DMS 273 (cell line): ENCODE measurements at regions not wholly inside any gene's neighbourhood (a gene's known extent, or its start where the extent isn't known, plus 50 kb on each side); places are given as distances from the start of the nearest gene placed in this dataset.

Experiments
- DNase-seq: peaks from one replicate; lab custom pipeline; 2025; ENCODE audit not compliant: unreplicated experiment; lab: John Stamatoyannopoulos, UW

GRCh38 chr14:65222440-65222858 is 120.1 kb upstream of the MAX start:
- DNase-seq, result peak; percentile 62

DNA sequence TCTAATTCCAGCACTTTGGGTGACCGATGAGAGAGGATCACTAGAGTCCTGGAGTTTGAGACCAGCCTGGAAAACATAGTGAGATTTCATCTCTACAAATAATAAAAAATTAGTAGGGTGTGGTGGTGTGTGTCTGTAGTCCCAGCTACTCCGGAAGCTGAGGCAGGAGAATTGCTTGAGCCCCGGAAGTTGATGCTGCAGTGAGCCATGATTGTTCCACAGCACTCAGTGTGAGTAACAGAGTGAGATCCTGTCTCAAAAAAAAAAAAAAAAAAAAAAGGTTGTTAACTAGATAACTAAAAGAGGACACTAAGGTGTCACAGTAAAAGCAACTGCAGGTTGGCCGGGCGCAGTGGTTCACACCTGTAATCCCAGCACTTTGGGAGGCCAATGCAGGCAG is 121.3 kb upstream of the MAX start:
- DNase-seq, result no peak

DNA sequence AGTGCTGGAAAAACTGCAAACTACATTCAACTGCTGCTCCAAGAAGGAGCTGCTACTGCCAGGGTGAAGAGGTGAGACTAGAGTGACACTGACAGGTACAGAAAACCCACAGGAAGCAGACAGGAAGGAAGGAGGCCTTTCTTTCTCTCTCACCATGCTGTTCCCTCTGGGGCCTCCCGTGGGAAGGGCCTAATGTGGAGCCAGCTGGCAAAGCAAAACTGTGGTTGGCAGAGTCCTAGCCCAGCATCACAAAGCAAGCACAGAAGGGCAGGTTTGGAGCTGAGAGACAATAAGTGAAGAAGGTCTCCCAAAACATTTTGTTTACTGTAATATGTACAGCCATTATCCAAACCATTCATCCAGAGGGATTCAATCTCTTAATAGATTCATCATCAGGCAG is 122.5 kb upstream of the MAX start:
- peak; percentile 77 for DNase-seq

DNA sequence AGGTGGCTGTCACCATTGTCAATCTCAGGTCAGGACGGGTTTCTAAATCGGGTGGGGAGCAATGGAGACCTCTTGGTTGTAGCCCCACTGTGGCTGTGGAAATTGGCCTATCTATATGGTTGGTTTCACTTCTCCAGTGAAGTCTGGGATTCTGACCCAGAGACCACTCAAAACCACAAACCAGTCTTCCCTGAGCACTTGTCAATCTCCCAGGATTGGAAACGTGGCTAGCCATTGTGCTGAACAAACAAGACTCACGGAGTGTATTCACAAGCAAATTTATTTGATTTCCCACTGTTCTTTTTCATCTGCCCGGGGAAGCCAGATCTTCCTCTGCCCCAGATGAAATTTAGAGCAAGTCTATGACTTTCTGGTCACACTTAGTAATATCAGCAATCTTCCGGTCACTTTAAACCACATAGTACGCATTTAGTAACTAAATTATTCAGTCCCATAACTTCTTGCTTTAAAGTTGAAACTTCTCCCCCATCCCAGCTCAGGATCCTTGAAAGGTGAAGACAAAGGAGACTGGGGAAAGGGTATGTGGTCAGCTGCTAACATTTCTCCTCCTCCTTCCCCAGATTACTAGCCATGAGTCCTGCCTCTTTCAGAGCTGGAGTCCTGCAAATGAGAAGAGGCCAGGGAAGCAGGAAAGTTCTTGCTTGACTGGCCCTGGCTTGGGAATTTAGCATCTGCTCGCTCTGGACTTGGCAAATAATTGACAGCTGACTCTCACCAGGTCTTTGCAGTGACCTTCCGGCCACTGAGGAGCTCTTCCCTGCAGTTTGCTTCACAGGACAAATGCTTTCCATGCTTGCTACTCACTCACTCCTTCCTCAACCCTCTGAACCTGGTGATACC is 123.2 kb upstream of the MAX start:
- no peak for DNase-seq

- no peak for DNase-seq
These were observed 124.7 kb upstream of the MAX start for GRCh38 chr14:65226824-65227604.

GRCh38 chr14:65228436-65228835 is 126.1 kb upstream of the MAX start:
- no peak for DNase-seq

DNA sequence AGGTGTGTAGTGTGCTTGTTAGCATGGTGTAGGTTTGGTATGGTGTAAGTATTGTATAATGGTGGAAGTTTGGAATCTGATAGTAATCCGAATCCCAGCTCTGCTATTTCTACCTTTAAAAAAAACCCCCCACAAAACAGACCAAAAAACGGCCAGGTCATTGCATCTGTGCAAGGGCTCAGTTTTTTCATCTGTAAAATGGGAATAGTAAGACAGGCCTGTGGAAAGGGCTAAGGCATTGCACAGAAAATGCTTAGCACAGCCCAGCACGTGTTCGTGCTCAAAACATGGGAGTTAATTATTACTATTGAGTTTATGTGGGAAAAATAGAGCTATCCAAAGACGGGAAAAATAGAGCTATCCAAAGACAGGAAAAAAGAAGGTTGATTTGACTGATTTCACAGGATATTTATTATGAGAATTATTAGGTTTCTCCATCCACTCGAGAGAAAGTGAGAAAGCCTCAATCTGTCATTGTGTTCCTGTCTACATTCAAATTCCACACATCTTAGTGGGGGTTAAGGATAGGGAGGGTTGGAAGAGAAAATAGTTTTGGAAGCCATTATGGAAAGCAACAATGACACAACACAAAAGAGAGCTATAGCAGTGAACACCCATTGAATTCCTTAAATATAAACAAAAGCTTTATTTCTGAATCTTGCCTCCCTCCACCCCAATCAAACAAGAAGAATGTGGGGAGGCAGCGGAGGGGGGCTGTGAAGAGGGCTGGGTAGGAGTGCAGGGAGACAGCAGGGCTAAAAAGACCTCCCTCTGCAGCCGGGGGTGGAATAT is 126.8 kb upstream of the MAX start:
- no peak for DNase-seq

DNA sequence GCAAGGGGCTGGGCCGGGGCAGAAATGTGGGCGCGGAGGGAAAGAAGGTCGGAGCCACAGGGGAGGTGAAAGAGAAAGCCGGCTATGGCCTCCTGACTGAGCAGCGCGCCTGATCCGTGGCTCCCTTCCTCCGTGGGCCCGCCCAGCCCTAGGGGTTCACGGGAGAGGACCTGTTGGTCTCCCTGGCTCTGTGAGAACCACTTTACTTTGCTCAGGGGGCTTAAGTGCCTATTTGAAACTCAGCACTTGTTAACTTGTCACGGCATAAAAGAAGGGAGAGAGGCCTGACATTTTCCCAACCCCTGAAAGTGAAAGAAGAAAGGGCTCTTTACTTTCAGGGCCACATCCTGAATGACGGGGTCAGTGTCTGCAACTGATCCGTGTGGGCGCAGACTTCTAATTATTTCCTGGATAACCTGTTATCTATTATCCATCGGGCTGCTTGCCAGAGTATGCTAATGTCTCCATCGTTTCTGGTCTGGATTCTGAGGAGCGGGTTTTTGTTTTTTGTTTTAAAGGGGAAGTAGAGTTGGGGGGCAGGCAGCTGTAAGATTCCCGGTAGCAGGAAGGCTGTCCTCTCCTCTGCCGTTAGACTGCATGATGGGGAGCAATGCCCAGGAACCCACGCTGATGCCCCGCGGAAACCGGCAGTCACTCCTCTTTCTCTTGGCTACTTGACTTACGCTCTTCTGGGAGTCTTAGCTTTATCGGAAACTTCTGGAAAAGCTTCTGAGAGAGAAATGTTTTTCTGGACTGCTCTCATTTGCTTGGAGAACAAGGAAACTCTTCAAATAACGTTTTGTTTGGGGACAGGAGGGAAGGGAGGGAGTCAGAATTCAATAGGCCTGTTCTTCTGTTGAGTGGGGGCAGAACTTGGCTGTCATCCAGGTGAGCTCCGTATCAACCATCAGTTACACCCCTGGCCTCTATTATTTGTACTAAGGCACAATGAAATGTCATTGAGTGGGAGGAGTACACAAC is 127.7 kb upstream of the MAX start:
- peak; percentile 48 for DNase-seq

GRCh38 chr14:65231286-65231980 is 129.1 kb upstream of the MAX start:
- DNase-seq, result no peak

DNA sequence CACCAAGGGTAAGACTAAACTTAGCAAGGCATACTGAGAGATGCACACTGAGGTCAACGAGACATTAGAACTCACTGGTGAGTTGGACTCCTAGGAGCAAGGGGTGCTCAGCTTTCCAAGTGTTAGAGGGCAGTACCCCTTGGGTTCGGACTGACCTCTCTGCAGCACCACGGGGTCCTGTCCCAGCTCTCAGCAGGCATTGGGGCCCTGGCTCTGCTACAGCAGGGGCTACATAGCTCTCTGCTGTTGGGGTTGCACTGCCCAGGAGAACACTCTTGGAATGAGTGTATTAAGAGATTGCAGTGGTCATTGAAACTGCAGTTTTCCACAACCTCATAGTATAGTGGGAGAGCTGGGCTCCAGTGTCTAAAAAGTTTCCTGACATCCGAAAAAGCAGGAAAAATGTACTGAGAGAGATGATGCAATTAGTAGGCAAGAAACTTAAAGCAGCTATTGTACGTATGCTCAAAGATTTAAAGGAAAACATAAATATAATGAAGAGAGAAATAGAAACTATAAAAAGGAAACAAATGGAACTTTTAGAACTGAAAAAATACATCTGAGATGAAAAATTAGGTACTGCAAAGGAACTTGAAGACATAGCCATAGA is 132.5 kb upstream of the MAX start:
- DNase-seq, result no peak

DNA sequence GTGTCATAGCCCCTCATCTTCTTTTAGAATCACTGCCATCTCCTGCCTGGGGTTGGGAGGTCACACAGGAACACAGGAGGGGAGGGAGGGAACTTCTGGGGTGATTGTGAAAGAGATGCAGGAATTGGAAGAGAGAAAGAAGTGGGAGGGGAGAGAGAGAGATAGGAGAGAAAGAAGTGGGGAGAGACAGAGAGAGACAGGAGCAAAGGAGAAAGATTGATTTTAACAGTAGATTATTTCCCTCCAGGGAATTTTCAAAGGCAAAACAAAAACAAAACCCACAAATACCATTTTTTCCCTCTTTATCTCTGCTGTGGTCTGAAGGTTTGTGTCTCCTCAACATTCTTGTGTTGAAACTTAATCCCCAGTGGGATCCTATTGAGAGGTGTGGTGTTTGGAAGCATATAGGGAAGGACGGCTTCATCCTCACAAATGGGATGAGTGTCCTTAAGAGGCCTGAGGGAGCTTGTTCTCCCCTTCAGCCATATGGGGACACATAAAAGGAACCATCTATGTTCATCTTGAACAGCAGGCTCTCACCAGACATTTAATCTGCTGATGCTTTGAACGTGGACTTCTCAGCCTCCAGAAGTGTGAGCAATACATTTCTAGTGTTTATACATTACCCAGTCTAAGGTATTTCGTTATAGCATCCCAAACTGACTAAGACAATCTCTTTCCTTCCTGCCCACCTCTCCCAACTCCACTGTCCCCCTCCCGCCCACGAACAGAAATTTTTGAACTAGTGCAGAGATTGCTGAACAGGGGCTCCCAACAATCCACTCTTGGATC is 134.9 kb upstream of the MAX start:
- no peak for DNase-seq

- no peak for DNase-seq
These were observed 135.6 kb upstream of the MAX start for GRCh38 chr14:65237941-65238340.

GRCh38 chr14:65238456-65238855 is 136.1 kb upstream of the MAX start:
- DNase-seq, result no peak

- no peak for DNase-seq
These were observed 137.0 kb upstream of the MAX start for GRCh38 chr14:65239143-65239937.

GRCh38 chr14:65239938-65240296 is 137.6 kb upstream of the MAX start:
- DNase-seq, result no peak

DNA sequence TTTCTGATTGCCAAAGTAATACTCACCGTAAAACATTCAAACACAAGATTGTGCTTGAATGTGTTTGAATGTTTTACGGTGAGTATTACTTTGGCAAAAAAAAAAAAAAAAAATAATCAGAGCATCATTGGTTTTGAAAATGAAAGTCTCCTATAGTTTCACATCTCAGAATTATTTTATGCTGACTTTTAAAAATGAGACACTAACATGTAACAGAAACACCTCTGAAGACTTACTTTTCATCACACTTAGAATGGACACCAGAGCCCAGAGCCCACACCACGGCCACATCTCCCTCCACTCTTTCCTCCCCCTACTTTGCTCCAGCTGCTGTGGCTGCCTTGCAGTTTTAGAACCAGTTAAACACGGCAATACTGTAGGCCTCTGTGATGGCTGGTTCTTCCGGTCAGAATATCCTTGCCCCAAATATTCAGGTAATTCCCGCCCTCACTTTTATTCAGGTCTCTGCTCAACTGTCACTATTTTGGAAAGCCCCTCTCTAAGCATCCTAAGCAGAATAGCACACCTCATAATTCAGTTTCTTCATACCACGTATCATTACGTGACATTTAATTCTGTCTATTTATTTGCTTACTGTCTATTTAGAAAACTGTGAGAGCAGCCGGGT is 138.9 kb upstream of the MAX start:
- DNase-seq, result no peak

DNA sequence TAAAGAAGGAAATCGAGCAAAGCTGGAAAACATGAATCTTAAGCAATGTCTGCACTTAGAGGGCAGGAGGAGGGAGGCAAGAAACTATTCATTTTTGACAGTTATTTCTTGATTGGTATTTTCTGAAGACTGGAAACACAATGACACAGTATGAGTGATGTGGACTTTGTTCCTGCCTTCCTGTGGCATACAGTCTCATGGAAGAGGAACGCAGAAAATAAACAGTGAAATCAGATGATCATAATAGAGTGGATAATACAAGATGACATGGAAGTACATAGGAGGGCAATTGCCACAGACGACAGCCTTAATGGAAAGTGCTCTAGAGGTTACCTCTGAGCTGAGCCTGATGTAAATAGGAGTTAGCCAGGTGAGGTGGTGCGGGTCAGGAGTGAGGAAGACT is 140.4 kb upstream of the MAX start:
- no peak for DNase-seq
